ENCODE measurements at regions not wholly inside any gene's neighbourhood (a gene's known extent, or its start where the extent isn't known, plus 50 kb on each side); places are given as distances from the start of the nearest gene placed in this dataset.

GRCh38 chrX:43314525-43314924 is 341.6 kb upstream of the MAOA start:
- TF ChIP-seq CTCF (IDR thresholded peaks at IDR 0.05) = no peak
- DNase-seq = no peak
- intact Hi-C loops (cut with DNase I, micrococcal nuclease) = no loop called here
- Histone ChIP-seq H3K36me3 (ENCODE audit: low read depth) (no peaks in the 10 kb centered on the region), H3K4me3 (no peak overlapping the region), H3K9me3 (no peaks in the 10 kb centered on the region), H3K4me1 (ENCODE audit: low read depth) (no peaks in the 10 kb centered on the region)
- no peak for ATAC-seq

- intact Hi-C loops (cut with DNase I, micrococcal nuclease) = no loop called here
- H3K9me3 ChIP-seq = no peaks in the 10 kb centered on the region
- no peaks in the 10 kb centered on the region for H3K4me1 ChIP-seq (ENCODE audit: low read depth)
- ATAC-seq = no peak
- no peak for TF ChIP-seq CTCF (IDR thresholded peaks at IDR 0.05)
- no peak overlapping the region for H3K4me3 ChIP-seq
- DNase-seq = no peak
- no peaks in the 10 kb centered on the region for H3K36me3 ChIP-seq (ENCODE audit: low read depth)
Measured at GRCh38 chrX:43315622-43316021, 340.5 kb upstream of the MAOA start.

GRCh38 chrX:43316146-43316545 is 340.0 kb upstream of the MAOA start:
- TF ChIP-seq CTCF (IDR thresholded peaks at IDR 0.05) = no peak
- no peaks in the 10 kb centered on the region for H3K4me1 ChIP-seq (ENCODE audit: low read depth)
- DNase-seq (peak in 1 of 3 donors; percentile 22), ATAC-seq (peak; percentile 30)
- intact Hi-C loops (cut with DNase I, micrococcal nuclease) = no loop called here
- no peaks in the 10 kb centered on the region for H3K36me3 ChIP-seq (ENCODE audit: low read depth)
- no peaks in the 10 kb centered on the region for H3K9me3 ChIP-seq
- no peak overlapping the region for H3K4me3 ChIP-seq

- Histone ChIP-seq H3K4me3 (no peak overlapping the region), H3K4me1 (ENCODE audit: low read depth) (no peaks in the 10 kb centered on the region), H3K9me3 (no peaks in the 10 kb centered on the region), H3K36me3 (ENCODE audit: low read depth) (no peaks in the 10 kb centered on the region)
- intact Hi-C loops (cut with DNase I, micrococcal nuclease) = no loop called here
- DNase-seq (no peak), ATAC-seq (no peak)
- TF ChIP-seq CTCF (IDR thresholded peaks at IDR 0.05) = no peak
Measured at GRCh38 chrX:43317378-43317777, 338.7 kb upstream of the MAOA start.

- peak; percentile 48 for ATAC-seq
- TF ChIP-seq CTCF (IDR thresholded peaks at IDR 0.05) = no peak
- DNase-seq = no peak
- Histone ChIP-seq H3K4me1 (ENCODE audit: low read depth) (no peaks in the 10 kb centered on the region), H3K9me3 (peaks cover 11% of the 10 kb centered on the region), H3K4me3 (no peak overlapping the region), H3K36me3 (ENCODE audit: low read depth) (no peaks in the 10 kb centered on the region)
- intact Hi-C loops (cut with DNase I, micrococcal nuclease) = no loop called here
Measured at GRCh38 chrX:43328358-43328946, 327.6 kb upstream of the MAOA start.

- peak in 1 of 3 donors; percentile 24 for DNase-seq
- no peak overlapping the region for H3K4me3 ChIP-seq
- no peak for TF ChIP-seq CTCF (IDR thresholded peaks at IDR 0.05)
- no peaks in the 10 kb centered on the region for H3K4me1 ChIP-seq (ENCODE audit: low read depth)
- intact Hi-C loops (cut with DNase I, micrococcal nuclease) = no loop called here
- H3K36me3 ChIP-seq (ENCODE audit: low read depth) = no peaks in the 10 kb centered on the region
- H3K9me3 ChIP-seq = peaks cover 1% of the 10 kb centered on the region
- ATAC-seq = peak; percentile 40
Measured at GRCh38 chrX:43333543-43333942, 322.6 kb upstream of the MAOA start.

Measured in mucosa of descending colon (tissue), 3 donors.